Vagina (tissue), 2 donors: ENCODE measurements at regions not wholly inside any gene's neighbourhood (a gene's known extent, or its start where the extent isn't known, plus 50 kb on each side); places are given as distances from the start of the nearest gene placed in this dataset.

Source experiments
- DNase-seq, 2 donors: peaks; one replicate each; pipeline ENCODE4 v3.0.0-alpha.2; 2017; ENCODE audit errors: extremely low spot score in 2 of 2
- H3K27ac ChIP-seq: fragments of 200-600 bp; sonication (generic); one replicate; pipeline ENCODE4 v1.5.1; 2019
- H3K27me3 ChIP-seq: fragments of 200-600 bp; sonication (generic); one replicate; pipeline ENCODE4 v1.5.1; 2019
- H3K36me3 ChIP-seq, 2 donors: fragments of 200-600 bp; sonication (generic); one replicate each; pipeline ENCODE4 v1.5.1; 2017 to 2019
- H3K4me1 ChIP-seq: fragments of 200-600 bp; sonication (generic); one replicate; pipeline ENCODE4 v1.5.1; 2019
- H3K4me3 ChIP-seq, 2 donors: fragments of 200-600 bp; sonication (generic); 1 replicate in 1 of 2; 2 replicates in 1 of 2; pipeline ENCODE4 v1.5.1; 2016 to 2019
- H3K9me3 ChIP-seq: fragments of 200-600 bp; sonication (generic); one replicate; pipeline ENCODE4 v1.5.1; 2019
- POLR2A ChIP-seq, 2 donors: fragments of 450-650 bp; IDR thresholded peaks; one replicate each; pipeline ENCODE4 v1.6.1; 2017; ENCODE audit warnings: antibody characterized with exemption in 2 of 2, mild to moderate bottlenecking in 2 of 2, moderate library complexity in 2 of 2
- POLR2AphosphoS5 ChIP-seq, 2 donors: sonication (generic); formaldehyde crosslinking; IDR thresholded peaks; one replicate each; pipeline ENCODE4 v1.9.0; 2017; ENCODE audit warnings: antibody characterized with exemption in 2 of 2, mild to moderate bottlenecking in 2 of 2, low read depth in 1 of 2; ENCODE audit not compliant: insufficient read depth in 1 of 2
- intact Hi-C: fragments of 100-400 bp; cut with DNase I; formaldehyde crosslinking; loops from one replicate; pipeline ENCODE4 v1.15.1; 2023
- TF ChIP-seq, protein P1 (sequence below), 3 experiments: fragments of 450-650 bp in 2 of 3; fragments of 200-600 bp in 1 of 3; sonication (generic) in 1 of 3; IDR thresholded peaks; one replicate each; pipeline ENCODE4 v1.5.1; 2017 to 2019; ENCODE audit warnings: antibody characterized with exemption in 3 of 3, mild to moderate bottlenecking in 2 of 3, moderate library complexity in 2 of 3

DNA sequence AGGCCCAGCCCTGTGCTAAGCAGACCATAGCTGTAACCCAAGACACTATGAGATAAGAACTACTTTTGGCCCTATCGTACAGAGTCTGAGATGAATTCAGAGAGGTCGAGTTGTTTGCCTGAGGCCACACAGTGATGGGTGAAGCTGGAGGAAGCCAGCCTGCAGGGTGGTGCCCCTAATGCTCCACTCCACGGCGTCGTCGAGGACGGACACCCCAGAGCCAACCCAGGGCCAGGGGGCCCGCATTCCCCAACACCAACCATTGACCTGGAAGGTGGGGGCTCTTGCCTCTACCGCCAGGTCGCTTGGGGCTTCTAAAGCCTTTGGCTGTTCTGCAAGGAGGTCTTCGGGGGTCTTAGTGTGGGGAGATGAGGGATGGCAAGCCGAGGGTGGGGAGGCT, 84.1 kb downstream of the IRF8 start:
- DNase-seq, result no peak
- H3K36me3 ChIP-seq, result no peaks in the 10 kb centered on the region
- TF ChIP-seq, protein P1, sequence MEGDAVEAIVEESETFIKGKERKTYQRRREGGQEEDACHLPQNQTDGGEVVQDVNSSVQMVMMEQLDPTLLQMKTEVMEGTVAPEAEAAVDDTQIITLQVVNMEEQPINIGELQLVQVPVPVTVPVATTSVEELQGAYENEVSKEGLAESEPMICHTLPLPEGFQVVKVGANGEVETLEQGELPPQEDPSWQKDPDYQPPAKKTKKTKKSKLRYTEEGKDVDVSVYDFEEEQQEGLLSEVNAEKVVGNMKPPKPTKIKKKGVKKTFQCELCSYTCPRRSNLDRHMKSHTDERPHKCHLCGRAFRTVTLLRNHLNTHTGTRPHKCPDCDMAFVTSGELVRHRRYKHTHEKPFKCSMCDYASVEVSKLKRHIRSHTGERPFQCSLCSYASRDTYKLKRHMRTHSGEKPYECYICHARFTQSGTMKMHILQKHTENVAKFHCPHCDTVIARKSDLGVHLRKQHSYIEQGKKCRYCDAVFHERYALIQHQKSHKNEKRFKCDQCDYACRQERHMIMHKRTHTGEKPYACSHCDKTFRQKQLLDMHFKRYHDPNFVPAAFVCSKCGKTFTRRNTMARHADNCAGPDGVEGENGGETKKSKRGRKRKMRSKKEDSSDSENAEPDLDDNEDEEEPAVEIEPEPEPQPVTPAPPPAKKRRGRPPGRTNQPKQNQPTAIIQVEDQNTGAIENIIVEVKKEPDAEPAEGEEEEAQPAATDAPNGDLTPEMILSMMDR (IDR thresholded peaks at IDR 0.05), result no peak
- no peak for TF ChIP-seq POLR2A (IDR thresholded peaks at IDR 0.05)
- TF ChIP-seq POLR2AphosphoS5 (IDR thresholded peaks at IDR 0.05; ENCODE audit: insufficient read depth in 1 of 2, low read depth in 1 of 2), result no peak
- H3K4me3 ChIP-seq, result no peak overlapping the region
- H3K4me1 ChIP-seq, result peaks cover 5% of the 10 kb centered on the region
- no peak overlapping the region for H3K27ac ChIP-seq
- H3K27me3 ChIP-seq, result no peaks in the 10 kb centered on the region
- intact Hi-C loops, result no loop called here
- H3K9me3 ChIP-seq, result no peaks in the 10 kb centered on the region

GRCh38 chr16:85983606-85984230, 84.8 kb downstream of the IRF8 start:
- no peak overlapping the region for H3K4me3 ChIP-seq
- no peak overlapping the region for H3K27ac ChIP-seq
- DNase-seq, result no peak
- no peak for TF ChIP-seq POLR2A (IDR thresholded peaks at IDR 0.05)
- TF ChIP-seq, protein P1 (IDR thresholded peaks at IDR 0.05), result no peak
- TF ChIP-seq POLR2AphosphoS5 (IDR thresholded peaks at IDR 0.05; ENCODE audit: insufficient read depth in 1 of 2, low read depth in 1 of 2), result no peak
- H3K4me1 ChIP-seq, result peaks cover 5% of the 10 kb centered on the region
- H3K27me3 ChIP-seq, result no peaks in the 10 kb centered on the region
- no peaks in the 10 kb centered on the region for H3K36me3 ChIP-seq
- intact Hi-C loops, result no loop called here
- H3K9me3 ChIP-seq, result no peaks in the 10 kb centered on the region

- Histone ChIP-seq H3K27ac (no peak overlapping the region), H3K36me3 (no peaks in the 10 kb centered on the region), H3K4me3 (no peak overlapping the region), H3K9me3 (no peaks in the 10 kb centered on the region), H3K27me3 (no peaks in the 10 kb centered on the region), H3K4me1 (peaks cover 5% of the 10 kb centered on the region)
- intact Hi-C loops, result no loop called here
- no peak for TF ChIP-seq POLR2A (IDR thresholded peaks at IDR 0.05)
- TF ChIP-seq POLR2AphosphoS5 (IDR thresholded peaks at IDR 0.05; ENCODE audit: insufficient read depth in 1 of 2, low read depth in 1 of 2), result no peak
- TF ChIP-seq, protein P1 (IDR thresholded peaks at IDR 0.05), result no peak
- no peak for DNase-seq
Observed at GRCh38 chr16:85984231-85984880, 85.4 kb downstream of the IRF8 start.

DNA sequence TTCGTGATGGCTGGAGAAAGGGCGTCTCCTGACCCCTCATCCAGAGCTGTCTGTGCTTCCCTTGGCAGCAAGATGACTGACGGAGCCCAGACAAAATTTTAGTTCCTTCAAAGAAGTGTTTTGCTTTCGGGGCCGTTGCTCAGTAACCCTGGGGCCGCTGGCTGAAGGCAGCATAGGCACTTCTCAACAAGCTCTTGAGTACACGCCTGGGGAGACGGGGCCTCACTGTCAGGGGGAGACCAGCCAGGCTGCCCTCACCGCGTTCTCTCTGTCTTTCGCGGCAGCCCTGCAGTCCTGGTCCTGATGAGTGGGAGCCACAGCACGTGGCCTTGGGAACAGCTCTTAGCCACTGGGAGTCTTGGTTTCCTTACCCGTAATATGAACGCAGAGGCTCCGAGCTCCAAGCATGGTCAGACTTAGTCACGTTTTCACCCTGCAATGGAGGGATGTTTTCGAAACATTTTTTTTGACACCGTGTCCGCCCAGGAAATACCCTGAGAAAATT, 86.0 kb downstream of the IRF8 start:
- DNase-seq, result no peak
- Histone ChIP-seq H3K27ac (no peak overlapping the region), H3K9me3 (no peaks in the 10 kb centered on the region), H3K4me1 (peaks cover 5% of the 10 kb centered on the region), H3K27me3 (no peaks in the 10 kb centered on the region), H3K36me3 (no peaks in the 10 kb centered on the region), H3K4me3 (no peak overlapping the region)
- intact Hi-C loops, result no loop called here
- TF ChIP-seq POLR2AphosphoS5 (IDR thresholded peaks at IDR 0.05; ENCODE audit: insufficient read depth in 1 of 2, low read depth in 1 of 2), result no peak
- TF ChIP-seq, protein P1 (IDR thresholded peaks at IDR 0.05), result no peak
- no peak for TF ChIP-seq POLR2A (IDR thresholded peaks at IDR 0.05)
